Superior temporal gyrus (tissue), 1 donor: ENCODE measurements at regions not wholly inside any gene's neighbourhood (a gene's known extent, or its start where the extent isn't known, plus 50 kb on each side); places are given as distances from the start of the nearest gene placed in this dataset.
"Not testable (repeated sequence)": the region's sequence is repeated elsewhere in the genome, so short reads cannot be mapped to it uniquely, and the experiment has no call there.

ENCODE experiments used
- DNase-seq: peaks from one replicate; pipeline ENCODE4 v3.0.0-alpha.2; 2016; ENCODE audit errors: extremely low spot score

- DNase-seq = no peak
These were observed 710.4 kb downstream of the SLC4A3 start for GRCh38 chr2:220337611-220338440.

GRCh38 chr2:220341014-220341413 is 713.6 kb downstream of the SLC4A3 start:
- DNase-seq = no peak

GRCh38 chr2:220346919-220347318 is 719.5 kb downstream of the SLC4A3 start:
- DNase-seq = no peak

GRCh38 chr2:220347626-220348025 is 720.2 kb downstream of the SLC4A3 start:
- no peak for DNase-seq

GRCh38 chr2:220348206-220348605 is 720.8 kb downstream of the SLC4A3 start:
- no peak for DNase-seq

GRCh38 chr2:220353897-220354296 is 726.5 kb downstream of the SLC4A3 start:
- no peak for DNase-seq

- DNase-seq = no peak
These were observed 728.6 kb downstream of the SLC4A3 start for GRCh38 chr2:220356076-220356475.

- no peak for DNase-seq
These were observed 737.6 kb downstream of the SLC4A3 start for GRCh38 chr2:220365023-220365422.

GRCh38 chr2:220366765-220367164 is 739.3 kb downstream of the SLC4A3 start:
- no peak for DNase-seq

- no peak for DNase-seq
These were observed 743.3 kb downstream of the SLC4A3 start for GRCh38 chr2:220370764-220371163.

GRCh38 chr2:220371211-220371610 is 743.8 kb downstream of the SLC4A3 start:
- no peak for DNase-seq

- DNase-seq = no peak
These were observed 746.4 kb downstream of the SLC4A3 start for GRCh38 chr2:220373878-220374277.

GRCh38 chr2:220374282-220374681 is 746.9 kb downstream of the SLC4A3 start:
- DNase-seq = no peak

GRCh38 chr2:220377482-220378155 is 750.2 kb downstream of the SLC4A3 start:
- no peak for DNase-seq

GRCh38 chr2:220387758-220388157 is 760.3 kb downstream of the SLC4A3 start:
- not testable (repeated sequence) for DNase-seq

GRCh38 chr2:220393711-220394110 is 766.3 kb downstream of the SLC4A3 start:
- no peak for DNase-seq

- no peak for DNase-seq
These were observed 767.0 kb downstream of the SLC4A3 start for GRCh38 chr2:220394433-220394832.

- peak; percentile 57 for DNase-seq
These were observed 768.9 kb downstream of the SLC4A3 start for GRCh38 chr2:220396287-220396686.

- no peak for DNase-seq
These were observed 782.9 kb downstream of the SLC4A3 start for GRCh38 chr2:220410296-220410695.

GRCh38 chr2:220417503-220417902 is 790.1 kb downstream of the SLC4A3 start:
- no peak for DNase-seq

GRCh38 chr2:220419647-220420046 is 792.2 kb downstream of the SLC4A3 start:
- no peak for DNase-seq

GRCh38 chr2:220420820-220421219 is 793.4 kb downstream of the SLC4A3 start:
- DNase-seq = no peak

GRCh38 chr2:220422676-220423075 is 795.2 kb downstream of the SLC4A3 start:
- no peak for DNase-seq
